Esophagus (tissue), 2 donors: ENCODE measurements at regions not wholly inside any gene's neighbourhood (a gene's known extent, or its start where the extent isn't known, plus 50 kb on each side); places are given as distances from the start of the nearest gene placed in this dataset.

Source experiments
- H3K27ac ChIP-seq, 2 donors: one replicate each; pipeline ENCODE4 v1.5.1; 2013; ENCODE audit warnings: low read depth in 2 of 2, mild to moderate bottlenecking in 2 of 2, inconsistent platforms in 1 of 2, low read length in 1 of 2, moderate library complexity in 1 of 2
- H3K27me3 ChIP-seq, 2 donors: one replicate each; pipeline ENCODE4 v1.6.1; 2013; ENCODE audit warnings: low read length in 2 of 2, control low read depth in 1 of 2, mild to moderate bottlenecking in 1 of 2; ENCODE audit not compliant: insufficient read depth in 2 of 2, control insufficient read depth in 1 of 2
- H3K36me3 ChIP-seq, 2 donors: one replicate each; pipeline ENCODE4 v1.6.1; 2013; ENCODE audit warnings: low read length in 1 of 2; ENCODE audit not compliant: control insufficient read depth in 2 of 2, insufficient read depth in 2 of 2
- H3K4me1 ChIP-seq, 2 donors: one replicate each; pipeline ENCODE4 v1.6.1; 2013; ENCODE audit warnings: low read length in 1 of 2; ENCODE audit not compliant: control insufficient read depth in 2 of 2, insufficient read depth in 2 of 2
- H3K4me3 ChIP-seq, 2 donors: one replicate each; pipeline ENCODE4 v1.5.1; 2013; ENCODE audit warnings: low read length in 2 of 2, mild to moderate bottlenecking in 2 of 2, low read depth in 1 of 2, moderate library complexity in 1 of 2
- H3K9me3 ChIP-seq, 2 donors: one replicate each; pipeline ENCODE4 v1.6.1; 2013; ENCODE audit warnings: mild to moderate bottlenecking in 2 of 2, low read depth in 1 of 2, low read length in 1 of 2, moderate library complexity in 1 of 2; ENCODE audit not compliant: control insufficient read depth in 2 of 2, insufficient read depth in 1 of 2
- WGBS, 2 donors: extraction: QIAGEN DNeasy Blood & Tissue Kit; methylation state at CpG; one replicate each; pipeline ENCODE4 v1.1.7; 2013; 5-methylcytosine and 5-hydroxymethylcytosine counted together
- donor health status: healthy with polysubstance abuse.
- donor health status: Bipolar disorder and iron deficiency.

DNA sequence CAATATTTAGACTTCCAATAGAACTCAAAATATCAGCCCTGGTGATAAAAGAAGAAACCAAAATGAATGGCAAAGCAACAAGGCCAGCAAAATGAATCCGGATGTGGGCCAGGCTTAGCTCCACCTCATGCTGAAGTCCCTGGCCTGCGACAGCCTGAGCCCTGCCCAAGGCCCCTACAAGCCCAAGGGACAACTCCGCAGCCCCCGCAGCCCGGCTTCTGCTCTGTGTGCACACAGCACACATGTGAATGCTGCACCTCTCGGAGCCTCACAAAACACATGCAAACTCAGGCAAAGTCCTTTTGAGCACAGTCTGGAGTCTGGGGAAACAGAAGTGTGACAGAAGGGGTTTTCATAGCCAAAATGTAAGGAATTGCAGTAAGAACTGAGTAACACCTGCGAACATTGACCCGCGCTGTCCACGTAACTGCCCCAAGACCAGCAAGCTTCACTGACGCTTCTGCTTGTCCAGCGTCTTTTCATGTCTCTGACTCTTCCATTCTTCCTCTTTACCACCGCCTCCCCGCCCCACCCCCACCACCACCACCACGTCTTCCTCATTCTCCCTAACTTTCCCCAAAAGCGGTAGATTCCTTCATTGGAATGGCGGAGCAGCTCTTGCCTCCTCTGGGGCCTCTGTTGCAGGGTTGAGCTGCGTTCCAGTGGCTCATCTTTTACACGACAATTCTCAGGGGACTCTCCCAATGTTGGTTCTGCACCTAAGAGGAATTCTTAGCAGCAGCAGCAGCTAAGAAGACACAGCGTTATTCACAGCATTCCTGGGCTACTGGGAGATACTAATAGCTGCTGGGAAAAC lies 136.4 kb upstream of the COPS8 start:
- H3K27me3 ChIP-seq, result no peaks in the 10 kb centered on the region
- H3K9me3 ChIP-seq, result no peaks in the 10 kb centered on the region
- H3K27ac ChIP-seq, result no peak overlapping the region
- WGBS, 2 donors, result 89 to 91% methylated on average over 20 of the region's 20 CpGs
- H3K36me3 ChIP-seq, result no peaks in the 10 kb centered on the region
- no peaks in the 10 kb centered on the region for H3K4me1 ChIP-seq
- no peak overlapping the region for H3K4me3 ChIP-seq

DNA sequence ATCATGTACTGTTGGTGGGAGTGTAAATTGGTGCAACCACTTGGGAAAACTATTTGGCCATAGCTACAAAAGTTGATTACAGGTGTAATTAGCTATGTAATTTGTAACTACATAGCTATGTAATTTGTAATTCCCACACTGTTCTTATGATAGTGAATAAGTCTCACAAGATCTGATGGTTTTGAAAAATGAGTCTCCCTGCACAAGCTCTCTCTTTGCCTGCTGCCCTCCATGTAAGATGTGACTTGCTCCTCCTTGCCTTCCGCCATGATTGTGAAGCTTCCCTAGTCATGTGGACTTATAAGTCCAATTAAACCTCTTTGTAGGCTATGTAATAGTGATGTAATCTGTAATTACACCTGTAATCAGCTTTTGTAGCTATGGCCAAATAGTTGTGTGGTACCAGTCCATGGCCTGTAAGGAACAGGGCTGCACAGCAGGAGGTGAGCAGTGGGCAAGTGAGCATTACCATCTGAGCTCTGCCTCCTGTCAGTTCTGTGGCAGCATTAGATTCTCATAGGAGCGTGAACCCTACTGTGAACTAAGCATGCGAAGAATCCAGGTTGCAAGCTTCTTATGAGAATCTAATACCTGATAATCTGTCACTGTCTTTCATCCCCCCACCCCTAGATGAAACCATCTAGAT lies 133.7 kb upstream of the COPS8 start:
- WGBS, 2 donors, result 95% methylated on average over 3 of the region's 3 CpGs
- Histone ChIP-seq H3K4me3 (no peak overlapping the region), H3K36me3 (no peaks in the 10 kb centered on the region), H3K27ac (no peak overlapping the region), H3K9me3 (no peaks in the 10 kb centered on the region), H3K4me1 (no peaks in the 10 kb centered on the region), H3K27me3 (no peaks in the 10 kb centered on the region)

DNA sequence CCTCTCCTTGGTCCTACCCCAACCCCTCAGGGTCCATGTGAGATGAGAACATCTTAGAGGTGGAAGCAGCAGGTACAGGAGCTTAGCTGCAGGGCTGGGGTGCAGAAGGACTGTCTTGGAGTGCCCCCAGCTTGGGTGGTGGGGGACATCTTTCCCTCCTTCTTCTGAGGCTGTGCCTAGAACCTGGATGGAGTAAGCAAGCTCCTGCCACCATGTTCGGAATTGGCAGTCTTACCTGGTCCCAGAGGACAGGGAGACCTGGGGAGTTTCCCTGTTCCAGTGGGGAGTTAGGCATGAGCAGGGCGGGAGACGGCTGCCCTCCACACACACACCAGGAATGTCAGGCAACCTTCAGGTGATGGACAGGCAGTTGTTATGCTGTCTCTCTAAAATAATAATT lies 131.0 kb upstream of the COPS8 start:
- H3K4me1 ChIP-seq, result no peaks in the 10 kb centered on the region
- no peaks in the 10 kb centered on the region for H3K36me3 ChIP-seq
- H3K27me3 ChIP-seq, result no peaks in the 10 kb centered on the region
- H3K9me3 ChIP-seq, result no peaks in the 10 kb centered on the region
- H3K27ac ChIP-seq, result no peak overlapping the region
- no peak overlapping the region for H3K4me3 ChIP-seq
- 95 to 100% methylated on average over 3 of the region's 3 CpGs for WGBS, 2 donors

DNA sequence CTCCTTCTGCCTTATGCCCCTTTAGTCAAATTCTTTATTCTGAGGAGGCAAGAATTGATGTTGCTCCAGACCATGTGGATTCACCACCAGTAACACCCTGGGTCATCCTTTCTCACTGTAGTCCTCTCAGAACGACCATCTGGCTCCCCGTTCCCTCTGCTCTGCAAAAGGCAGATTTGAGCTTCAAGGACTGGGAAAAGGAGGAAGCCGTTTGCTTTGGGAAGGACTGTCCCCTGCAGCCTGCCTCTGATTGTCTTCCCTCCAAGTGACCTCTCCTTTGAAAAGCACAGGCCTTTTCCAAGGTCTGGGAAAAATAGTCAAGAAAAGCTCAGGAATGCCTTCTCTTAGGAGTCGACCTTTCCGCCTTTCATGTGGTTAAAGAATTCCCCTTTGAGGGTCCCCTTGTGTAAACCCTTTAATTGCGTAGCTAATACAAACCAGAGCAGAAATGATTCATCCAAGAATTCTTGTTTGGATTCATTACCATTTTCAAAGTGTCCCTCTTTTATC lies 130.1 kb upstream of the COPS8 start:
- no peaks in the 10 kb centered on the region for H3K27me3 ChIP-seq
- H3K4me3 ChIP-seq, result no peak overlapping the region
- no peak overlapping the region for H3K27ac ChIP-seq
- peaks cover 0 to 4% of the 10 kb centered on the region in 2 donors for H3K4me1 ChIP-seq
- WGBS, 2 donors, result 70 to 75% methylated on average over 6 of the region's 6 CpGs
- H3K9me3 ChIP-seq, result no peaks in the 10 kb centered on the region
- no peaks in the 10 kb centered on the region for H3K36me3 ChIP-seq

DNA sequence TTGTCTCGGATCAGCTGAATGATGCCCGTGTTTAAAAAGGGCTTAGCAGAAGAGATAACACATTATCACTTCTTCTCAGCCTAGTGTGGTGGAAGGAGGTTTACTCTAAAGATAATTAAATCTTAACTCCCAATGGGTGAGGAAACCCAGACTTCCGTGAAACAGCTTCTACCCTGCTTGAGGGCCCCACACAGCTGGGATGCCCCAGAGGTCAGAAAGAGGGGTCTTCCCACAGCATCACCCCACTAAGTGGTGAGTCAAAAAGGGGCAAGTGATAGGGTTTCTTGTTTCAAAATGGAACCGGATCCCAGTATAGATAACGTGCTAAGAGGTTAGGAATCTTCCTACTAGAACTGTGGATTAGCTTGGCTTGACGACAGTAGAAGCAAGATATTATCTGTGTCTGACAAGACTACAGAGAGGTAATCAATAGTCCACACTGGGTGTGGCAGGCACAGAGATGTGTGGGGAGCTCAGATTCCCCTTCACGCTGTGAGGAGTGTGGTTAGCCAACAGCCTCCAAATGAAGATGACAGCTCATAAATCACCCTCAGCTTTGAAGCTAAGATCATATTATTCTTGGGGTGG lies 129.6 kb upstream of the COPS8 start:
- H3K27me3 ChIP-seq, result no peaks in the 10 kb centered on the region
- peaks cover 0 to 4% of the 10 kb centered on the region in 2 donors for H3K4me1 ChIP-seq
- no peak overlapping the region for H3K4me3 ChIP-seq
- H3K36me3 ChIP-seq, result no peaks in the 10 kb centered on the region
- no peaks in the 10 kb centered on the region for H3K9me3 ChIP-seq
- H3K27ac ChIP-seq, result no peak overlapping the region
- 59 to 70% methylated on average over 7 of the region's 7 CpGs for WGBS, 2 donors

DNA sequence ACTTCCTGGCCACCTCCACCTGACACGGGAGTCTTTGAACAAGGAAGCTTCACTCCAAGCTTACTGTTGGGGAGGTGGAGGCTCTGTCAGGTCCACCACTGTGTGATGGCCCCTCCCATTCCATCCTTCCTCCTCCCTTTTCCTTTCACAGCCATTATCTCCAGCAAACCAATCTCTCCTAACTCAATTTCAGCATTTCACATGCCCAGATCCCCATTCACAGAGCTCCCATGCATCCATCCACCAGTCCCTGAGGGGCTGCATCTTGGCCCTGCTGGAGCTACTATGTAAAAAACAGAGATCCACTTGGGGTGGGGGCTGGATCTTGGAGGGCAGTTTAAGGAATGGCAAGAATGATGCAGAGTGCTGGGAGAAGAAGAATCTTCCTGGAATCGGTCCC lies 129.0 kb upstream of the COPS8 start:
- H3K27me3 ChIP-seq, result no peaks in the 10 kb centered on the region
- H3K9me3 ChIP-seq, result no peaks in the 10 kb centered on the region
- H3K36me3 ChIP-seq, result no peaks in the 10 kb centered on the region
- peaks cover 0 to 4% of the 10 kb centered on the region in 2 donors for H3K4me1 ChIP-seq
- H3K27ac ChIP-seq, result no peak overlapping the region
- H3K4me3 ChIP-seq, result no peak overlapping the region
- 64 to 70% methylated on average over 2 of the region's 2 CpGs for WGBS, 2 donors

DNA sequence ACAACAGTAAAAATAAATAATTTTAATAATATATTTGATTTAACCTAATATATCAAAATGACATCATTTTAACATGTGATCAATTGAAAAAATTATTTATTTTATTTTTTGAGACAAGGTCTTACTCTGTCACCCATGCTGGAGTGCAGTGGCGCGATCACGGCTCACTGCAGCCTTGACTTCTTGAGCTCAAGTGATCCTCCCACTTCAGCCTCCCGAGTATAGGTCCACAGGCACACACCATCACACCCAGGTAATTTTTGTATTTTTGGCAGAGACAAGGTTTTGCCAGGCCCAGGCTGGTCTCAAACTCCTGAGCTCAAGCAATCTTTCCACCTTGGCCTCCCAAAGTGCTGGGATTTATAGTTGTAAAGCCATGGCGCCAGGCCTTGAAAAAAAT lies 126.7 kb upstream of the COPS8 start:
- WGBS, 2 donors, result 86 to 100% methylated on average over 5 of the region's 5 CpGs
- Histone ChIP-seq H3K27me3 (no peaks in the 10 kb centered on the region), H3K4me1 (peaks cover 0 to 6% of the 10 kb centered on the region in 2 donors), H3K36me3 (no peaks in the 10 kb centered on the region), H3K4me3 (no peak overlapping the region), H3K27ac (no peak overlapping the region), H3K9me3 (no peaks in the 10 kb centered on the region)

DNA sequence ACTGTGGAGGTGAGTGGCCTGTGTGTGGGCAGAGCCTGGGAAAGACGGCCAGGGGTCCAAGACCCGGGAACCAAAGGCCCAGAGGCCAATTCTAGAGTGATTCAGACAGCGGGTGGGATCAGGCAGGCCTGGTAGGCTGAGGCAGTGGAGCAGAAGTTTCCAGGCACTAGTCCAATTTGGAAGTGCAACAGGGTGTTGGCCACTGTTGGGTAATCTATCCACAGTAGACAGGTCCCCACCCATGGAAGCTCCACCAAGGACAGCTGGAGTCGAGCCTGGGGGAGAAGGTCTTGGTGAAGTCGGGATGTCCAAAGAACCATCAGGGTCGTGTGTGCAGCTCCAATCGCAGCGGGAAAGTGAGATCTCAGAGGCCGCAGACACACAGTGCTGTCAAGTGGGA lies 125.8 kb upstream of the COPS8 start:
- no peaks in the 10 kb centered on the region for H3K9me3 ChIP-seq
- H3K27ac ChIP-seq, result no peak overlapping the region
- 76% methylated on average over 9 of the region's 9 CpGs for WGBS, 2 donors
- H3K36me3 ChIP-seq, result no peaks in the 10 kb centered on the region
- H3K4me3 ChIP-seq, result no peak overlapping the region
- peaks cover 0 to 6% of the 10 kb centered on the region in 2 donors for H3K4me1 ChIP-seq
- no peaks in the 10 kb centered on the region for H3K27me3 ChIP-seq

DNA sequence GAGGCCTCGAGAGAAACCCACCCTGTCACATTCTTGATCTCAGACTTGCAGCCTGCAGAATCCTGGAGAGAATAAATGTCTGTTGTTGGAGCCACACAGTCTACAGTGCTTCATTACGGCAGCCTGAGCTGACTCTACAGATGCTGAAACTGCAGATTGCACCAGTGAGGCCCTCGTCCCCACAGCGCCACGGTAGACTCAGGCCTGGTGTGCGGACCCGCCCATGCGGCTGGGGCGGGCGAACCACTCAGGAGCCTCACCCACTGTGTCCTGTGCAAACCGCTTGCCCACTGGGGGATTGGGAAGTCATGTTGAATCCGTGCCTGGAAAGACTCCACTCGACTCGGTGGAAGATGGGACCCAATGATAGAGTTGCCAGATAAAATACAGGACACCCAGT lies 125.2 kb upstream of the COPS8 start:
- 95 to 96% methylated on average over 14 of the region's 14 CpGs for WGBS, 2 donors
- Histone ChIP-seq H3K4me1 (peaks cover 0 to 6% of the 10 kb centered on the region in 2 donors), H3K9me3 (no peaks in the 10 kb centered on the region), H3K36me3 (no peaks in the 10 kb centered on the region), H3K27ac (no peak overlapping the region), H3K27me3 (no peaks in the 10 kb centered on the region), H3K4me3 (no peak overlapping the region)
